NCI-H226 (cell line): ENCODE measurements at regions not wholly inside any gene's neighbourhood (a gene's known extent, or its start where the extent isn't known, plus 50 kb on each side); places are given as distances from the start of the nearest gene placed in this dataset.

Source experiments
- DNase-seq: peaks from one replicate; pipeline ENCODE4 v3.0.0-alpha.2; 2015

- peak; percentile 92 for DNase-seq
These were observed 230.1 kb upstream of the PRPS1L1 start for GRCh38 chr7:18257711-18258110.

GRCh38 chr7:18262058-18262457 lies 233.5 kb upstream of the HDAC9 start:
- DNase-seq, result peak; percentile 47

- no peak for DNase-seq
These were observed 229.8 kb upstream of the HDAC9 start for GRCh38 chr7:18265611-18266281.

- DNase-seq, result no peak
These were observed 227.0 kb upstream of the HDAC9 start for GRCh38 chr7:18268571-18268970.

- DNase-seq, result no peak
These were observed 219.2 kb upstream of the HDAC9 start for GRCh38 chr7:18276380-18276779.

GRCh38 chr7:18278316-18278715 lies 217.2 kb upstream of the HDAC9 start:
- no peak for DNase-seq

- DNase-seq, result no peak
These were observed 212.5 kb upstream of the HDAC9 start for GRCh38 chr7:18283045-18283444.

GRCh38 chr7:18287482-18287881 lies 208.1 kb upstream of the HDAC9 start:
- no peak for DNase-seq

- DNase-seq, result no peak
These were observed 207.1 kb upstream of the HDAC9 start for GRCh38 chr7:18288322-18289037.

GRCh38 chr7:18289788-18290187 lies 205.8 kb upstream of the HDAC9 start:
- no peak for DNase-seq

GRCh38 chr7:18290223-18290622 lies 205.3 kb upstream of the HDAC9 start:
- DNase-seq, result no peak

GRCh38 chr7:18290865-18291264 lies 204.7 kb upstream of the HDAC9 start:
- DNase-seq, result peak; percentile 54

GRCh38 chr7:18292584-18292983 lies 203.0 kb upstream of the HDAC9 start:
- DNase-seq, result no peak

GRCh38 chr7:18293759-18294158 lies 201.8 kb upstream of the HDAC9 start:
- DNase-seq, result no peak

- DNase-seq, result no peak
These were observed 201.1 kb upstream of the HDAC9 start for GRCh38 chr7:18294411-18294810.

- DNase-seq, result no peak
These were observed 199.6 kb upstream of the HDAC9 start for GRCh38 chr7:18295781-18296423.

- no peak for DNase-seq
These were observed 193.5 kb upstream of the HDAC9 start for GRCh38 chr7:18302097-18302496.

- peak; percentile 77 for DNase-seq
These were observed 189.7 kb upstream of the HDAC9 start for GRCh38 chr7:18305866-18306265.

GRCh38 chr7:18306696-18307095 lies 188.9 kb upstream of the HDAC9 start:
- DNase-seq, result no peak

- DNase-seq, result no peak
These were observed 186.6 kb upstream of the HDAC9 start for GRCh38 chr7:18308938-18309337.

GRCh38 chr7:18312482-18312881 lies 183.1 kb upstream of the HDAC9 start:
- DNase-seq, result no peak

GRCh38 chr7:18313965-18314364 lies 181.6 kb upstream of the HDAC9 start:
- DNase-seq, result no peak

- no peak for DNase-seq
These were observed 180.3 kb upstream of the HDAC9 start for GRCh38 chr7:18315241-18315640.

GRCh38 chr7:18317941-18318340 lies 177.6 kb upstream of the HDAC9 start:
- peak; percentile 12 for DNase-seq
